Inferior parietal cortex (tissue), 1 donor: ENCODE measurements at regions not wholly inside any gene's neighbourhood (a gene's known extent, or its start where the extent isn't known, plus 50 kb on each side); places are given as distances from the start of the nearest gene placed in this dataset.

Experiments
- DNase-seq: peaks from one replicate; pipeline ENCODE4 v3.0.0-alpha.2; 2016; ENCODE audit errors: extremely low spot score

GRCh38 chr10:125514206-125515162, 168.5 kb downstream of the TEX36 start:
- no peak for DNase-seq

GRCh38 chr10:125513429-125514182, 169.4 kb downstream of the TEX36 start:
- DNase-seq, result no peak

GRCh38 chr10:125510998-125511397, 172.0 kb downstream of the TEX36 start:
- DNase-seq, result no peak

- no peak for DNase-seq
These were observed 177.3 kb downstream of the TEX36 start for GRCh38 chr10:125505648-125506047.

GRCh38 chr10:125502276-125502675, 180.7 kb downstream of the TEX36 start:
- DNase-seq, result no peak

GRCh38 chr10:125495386-125495785, 187.6 kb downstream of the TEX36 start:
- DNase-seq, result no peak

- no peak for DNase-seq
These were observed 188.2 kb downstream of the TEX36 start for GRCh38 chr10:125494651-125495239.

- DNase-seq, result no peak
These were observed 191.6 kb downstream of the TEX36 start for GRCh38 chr10:125491381-125491780.

- DNase-seq, result no peak
These were observed 193.2 kb downstream of the TEX36 start for GRCh38 chr10:125489731-125490130.

DNA sequence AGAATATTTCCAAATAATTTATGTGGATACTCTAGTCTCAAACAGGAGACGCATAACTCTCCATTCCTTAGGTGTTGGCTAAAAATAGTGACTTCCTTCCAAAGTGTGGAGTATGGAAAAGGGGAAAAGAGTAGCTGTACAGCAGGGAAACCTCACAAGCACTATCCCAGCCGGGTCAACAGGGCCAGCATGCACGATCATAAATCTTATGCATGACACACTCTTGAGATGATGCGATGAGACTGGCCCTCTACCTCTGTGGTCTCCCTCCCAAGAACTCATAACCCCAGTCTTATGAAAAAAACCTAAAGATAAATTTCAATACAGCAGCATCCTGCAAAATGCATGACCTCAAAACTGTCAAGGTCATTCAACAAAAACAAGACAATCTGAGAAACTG, 197.3 kb downstream of the TEX36 start:
- DNase-seq, result no peak

GRCh38 chr10:125484035-125484732, 198.8 kb downstream of the TEX36 start:
- no peak for DNase-seq

- DNase-seq, result no peak
These were observed 200.3 kb downstream of the TEX36 start for GRCh38 chr10:125482637-125483036.

- DNase-seq, result no peak
These were observed 200.9 kb downstream of the TEX36 start for GRCh38 chr10:125482108-125482507.

- DNase-seq, result no peak
These were observed 203.9 kb downstream of the TEX36 start for GRCh38 chr10:125479059-125479458.

DNA sequence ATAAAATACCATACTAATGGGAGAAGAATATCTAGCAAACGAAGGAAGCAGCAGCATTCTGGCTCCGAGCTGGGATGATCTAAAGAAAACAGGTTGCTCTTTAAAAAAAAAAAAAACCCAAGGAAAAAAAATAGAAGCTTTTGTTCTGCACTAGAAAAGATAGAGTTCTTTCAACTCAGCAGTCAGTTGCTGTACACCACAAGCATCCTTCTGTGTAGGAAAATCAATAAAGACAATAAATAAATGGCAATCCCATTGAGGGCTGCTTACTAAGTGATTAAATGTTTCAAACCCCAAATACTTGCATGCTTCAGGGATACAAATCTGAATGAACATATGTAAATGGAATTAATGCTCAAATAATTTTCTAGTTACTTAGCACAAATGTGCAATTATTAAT, 207.1 kb downstream of the TEX36 start:
- no peak for DNase-seq

DNA sequence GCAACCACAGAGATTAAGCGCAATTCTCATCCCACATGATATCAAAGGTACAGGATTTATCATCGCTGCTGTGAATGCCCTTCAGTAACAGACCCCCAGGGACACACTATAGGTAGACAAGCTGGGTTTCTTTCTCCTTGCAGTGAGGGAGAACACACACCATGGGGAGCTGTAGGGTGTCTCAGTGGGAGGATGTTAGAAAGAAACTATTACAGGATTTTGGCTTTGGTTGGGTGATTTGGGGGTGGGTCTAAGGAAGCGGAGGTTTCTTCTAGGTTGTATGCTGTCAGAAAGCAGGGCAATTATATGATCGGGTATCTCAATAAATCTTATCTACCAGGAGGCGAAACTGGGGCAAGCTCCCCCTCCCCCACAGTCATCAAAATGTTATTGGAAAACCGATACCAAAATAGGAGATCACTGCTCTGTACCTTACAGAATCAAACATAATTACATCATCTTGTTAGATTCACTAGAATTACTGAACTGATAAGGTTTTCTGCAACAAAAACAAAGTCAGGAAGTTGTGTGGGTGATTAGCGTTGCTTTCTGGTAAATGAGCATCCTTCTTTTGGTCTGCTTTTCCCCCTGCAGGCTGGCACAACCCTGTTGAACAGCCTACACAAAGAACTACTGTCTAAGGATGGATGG, 209.7 kb downstream of the TEX36 start:
- no peak for DNase-seq

- DNase-seq, result no peak
These were observed 210.9 kb downstream of the TEX36 start for GRCh38 chr10:125472010-125472607.

DNA sequence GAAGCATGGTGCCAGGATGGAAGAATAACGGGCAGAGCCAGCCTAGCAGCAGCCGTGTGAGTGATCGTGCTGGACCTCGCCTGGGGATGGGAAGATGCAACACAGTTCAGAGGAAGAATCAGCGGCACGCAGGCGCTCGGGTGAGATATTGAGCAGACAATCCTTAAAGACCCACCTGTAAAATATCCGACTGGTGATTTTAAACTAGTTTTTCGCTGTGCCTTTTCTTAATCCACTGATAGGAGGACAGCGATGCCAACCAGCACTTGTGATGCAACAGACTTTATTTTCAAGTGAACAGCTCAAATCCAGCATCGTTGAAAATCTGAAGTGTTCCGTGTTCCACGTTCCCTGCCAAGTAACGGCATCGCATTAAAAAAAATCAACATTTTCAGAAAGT, 214.7 kb downstream of the TEX36 start:
- DNase-seq, result no peak

DNA sequence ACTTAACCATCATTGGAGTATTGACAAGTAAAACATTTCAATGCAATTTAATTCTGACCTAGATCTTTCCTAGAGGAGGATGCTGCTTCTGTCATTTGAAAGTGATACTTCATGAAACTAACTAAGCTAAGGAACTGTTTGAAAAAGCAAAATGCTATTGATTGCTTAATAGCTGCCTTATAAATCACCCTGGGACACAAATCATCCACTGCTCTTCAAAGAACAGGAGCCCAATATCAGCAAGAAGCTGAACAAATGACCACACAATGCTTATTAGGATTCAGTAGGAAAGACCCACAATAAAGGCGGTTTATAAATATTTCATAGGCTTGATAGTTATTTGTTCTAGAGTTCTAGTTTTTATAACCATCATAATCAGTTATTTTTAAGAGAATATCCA, 216.3 kb downstream of the TEX36 start:
- no peak for DNase-seq

DNA sequence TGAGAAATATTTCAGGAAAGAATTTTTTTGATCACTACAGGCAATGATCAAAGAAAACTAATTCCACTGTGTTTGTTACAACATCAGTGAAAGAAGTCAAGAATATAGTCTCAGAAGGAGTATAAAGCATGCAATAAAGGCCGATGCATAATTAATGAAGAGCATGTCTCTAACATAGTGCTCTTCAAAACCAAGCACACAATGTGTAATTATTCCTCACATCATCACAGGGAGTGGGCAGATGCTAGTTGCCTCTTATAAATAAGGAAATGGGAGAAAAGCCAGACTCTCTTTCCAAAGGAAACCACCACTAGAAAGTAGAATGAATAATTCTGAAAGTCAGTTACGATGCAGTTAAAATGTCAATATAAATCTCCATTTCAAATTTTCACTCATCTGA, 220.1 kb downstream of the TEX36 start:
- DNase-seq, result no peak

- DNase-seq, result no peak
These were observed 222.6 kb downstream of the TEX36 start for GRCh38 chr10:125460326-125460725.
